ENCODE measurements at regions not wholly inside any gene's neighbourhood (a gene's known extent, or its start where the extent isn't known, plus 50 kb on each side); places are given as distances from the start of the nearest gene placed in this dataset.

DNA sequence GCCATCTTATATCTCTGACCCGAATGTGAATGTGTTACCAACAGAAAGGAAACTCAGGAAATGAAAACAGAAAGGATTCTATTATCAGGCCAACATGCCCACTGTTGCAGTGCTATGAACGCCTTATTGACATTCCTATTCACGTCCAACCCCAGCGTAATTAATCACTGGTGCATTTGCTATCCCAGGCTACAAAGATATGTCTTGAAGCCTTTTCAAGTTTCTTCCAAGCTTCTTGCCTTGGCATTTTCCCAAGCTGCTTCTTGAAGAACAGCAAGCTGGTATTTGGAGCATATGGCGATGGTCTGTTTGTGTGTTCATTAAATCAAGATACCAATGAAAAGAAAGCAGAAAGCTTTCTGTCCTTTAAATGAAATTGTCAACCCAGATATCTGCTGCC lies 579.2 kb upstream of the ZNF462 start:
- no peak for DNase-seq

DNA sequence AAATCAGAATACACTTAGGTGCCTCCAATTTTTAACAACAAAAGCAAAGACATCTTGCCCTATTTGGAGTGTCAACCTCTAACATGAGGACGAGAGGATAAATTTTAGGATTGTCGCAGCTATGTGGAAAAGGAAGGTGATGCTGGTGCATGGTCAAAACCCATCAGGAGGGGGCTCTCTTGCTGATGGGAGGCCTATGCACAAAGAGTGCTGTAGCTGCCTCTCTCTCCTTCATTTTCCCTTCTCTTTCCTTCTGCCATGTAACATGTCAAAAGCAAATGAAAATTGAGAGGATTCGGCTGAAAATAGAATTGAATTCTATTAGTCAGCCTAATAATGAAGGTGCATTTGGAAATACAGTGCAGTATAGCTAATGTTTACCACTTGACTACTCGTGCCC lies 578.7 kb upstream of the ZNF462 start:
- DNase-seq: no peak

DNA sequence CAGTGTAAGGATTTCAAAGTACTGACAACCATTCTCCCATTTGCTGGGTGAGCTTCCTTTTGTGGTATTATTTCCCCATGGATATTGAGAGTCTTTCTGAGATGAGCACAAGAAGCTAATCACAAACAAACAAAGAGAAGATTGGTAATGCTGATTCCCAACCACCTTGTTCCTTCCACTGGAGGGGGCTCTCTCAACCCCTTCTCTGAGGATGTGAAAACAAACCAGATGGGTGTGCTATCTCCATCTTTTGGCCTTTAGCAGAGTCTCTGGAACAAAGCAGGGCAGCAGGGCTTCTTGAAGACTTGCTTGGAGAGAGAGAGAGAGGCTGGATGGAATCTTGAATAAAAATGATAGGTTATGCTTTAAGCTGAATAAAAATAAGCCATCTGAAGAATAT lies 576.7 kb upstream of the ZNF462 start:
- DNase-seq: no peak

DNA sequence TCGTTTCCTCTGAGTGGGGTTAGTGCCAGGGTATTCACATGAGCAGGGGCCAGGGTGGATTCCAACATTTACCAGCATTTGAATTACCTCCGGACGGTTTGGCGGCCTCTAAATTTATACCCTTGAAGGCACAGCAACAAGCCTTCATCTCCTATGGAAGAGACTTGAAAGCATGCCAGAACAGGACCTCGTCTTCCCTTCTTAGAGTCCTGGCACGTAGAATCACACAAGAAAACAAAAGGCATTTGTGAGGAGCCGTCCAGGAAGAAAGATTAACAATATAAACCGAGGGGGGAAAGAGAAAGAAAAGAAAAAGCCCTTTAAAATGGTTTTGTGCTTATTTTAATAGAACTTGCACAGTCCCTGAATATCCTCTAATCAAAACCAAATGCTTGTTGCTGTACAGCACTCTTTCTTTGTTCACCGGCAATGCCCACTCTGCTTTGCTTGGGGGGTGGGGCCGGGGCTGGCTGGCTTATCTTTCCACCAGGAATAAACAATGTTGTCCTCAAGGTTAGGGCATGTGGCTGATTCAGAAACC lies 575.8 kb upstream of the ZNF462 start:
- no peak for DNase-seq

DNA sequence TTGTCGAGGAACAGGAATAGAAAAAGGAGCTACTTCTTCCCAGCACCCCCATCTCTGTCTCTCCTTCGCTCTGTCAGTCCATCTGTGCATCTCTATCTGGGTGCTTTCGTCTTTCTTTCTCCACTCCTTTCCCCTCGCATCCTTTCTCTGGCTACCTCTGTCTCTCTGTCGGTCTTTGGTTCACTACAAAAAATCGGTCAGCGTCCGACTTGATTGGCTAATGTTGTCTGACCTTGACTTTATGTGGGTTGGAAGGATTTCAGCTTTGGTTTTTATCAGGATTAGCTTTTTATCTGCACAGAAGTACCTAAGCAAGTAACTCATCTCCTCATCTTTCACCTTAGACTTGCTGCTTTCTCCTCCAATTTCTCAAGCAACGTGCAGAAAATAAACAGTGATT lies 575.2 kb upstream of the ZNF462 start:
- DNase-seq: no peak

DNA sequence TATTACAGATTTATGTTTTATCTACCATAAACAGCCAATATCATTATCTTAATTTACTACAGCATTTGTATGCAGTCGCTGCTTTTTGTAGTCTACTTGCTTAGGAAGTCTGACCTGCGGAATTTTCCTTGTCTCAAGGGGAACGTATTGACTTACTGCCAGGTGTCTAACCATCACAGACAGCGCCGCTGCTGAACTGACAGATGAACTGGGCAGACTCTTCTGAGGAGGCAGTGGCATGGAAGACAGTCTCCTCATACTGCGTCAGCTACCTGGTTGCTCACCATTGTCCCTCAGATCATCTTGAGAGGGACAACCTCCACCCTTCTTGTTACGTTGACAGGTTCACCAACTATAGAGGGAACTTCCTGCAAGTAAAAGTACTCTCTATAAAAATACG lies 574.3 kb upstream of the ZNF462 start:
- no peak for DNase-seq

DNA sequence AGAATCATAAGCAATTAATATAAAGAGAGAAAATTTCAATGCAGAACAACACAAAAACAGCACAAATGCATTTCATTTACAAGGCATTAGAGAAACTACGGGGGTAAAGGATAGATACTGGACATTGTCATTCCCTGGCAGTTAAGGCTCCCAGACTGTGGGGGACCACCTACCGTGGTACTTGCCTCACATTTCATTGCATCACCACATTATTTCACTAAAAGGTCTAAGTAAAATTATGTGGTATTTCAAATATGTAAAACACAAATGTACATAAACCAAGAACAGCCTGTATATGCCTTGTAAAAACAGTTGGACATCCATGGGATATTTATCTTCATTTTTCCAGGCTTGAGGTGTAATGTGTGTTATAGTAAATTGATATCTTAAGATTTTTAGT lies 571.2 kb upstream of the ZNF462 start:
- no peak for DNase-seq

DNA sequence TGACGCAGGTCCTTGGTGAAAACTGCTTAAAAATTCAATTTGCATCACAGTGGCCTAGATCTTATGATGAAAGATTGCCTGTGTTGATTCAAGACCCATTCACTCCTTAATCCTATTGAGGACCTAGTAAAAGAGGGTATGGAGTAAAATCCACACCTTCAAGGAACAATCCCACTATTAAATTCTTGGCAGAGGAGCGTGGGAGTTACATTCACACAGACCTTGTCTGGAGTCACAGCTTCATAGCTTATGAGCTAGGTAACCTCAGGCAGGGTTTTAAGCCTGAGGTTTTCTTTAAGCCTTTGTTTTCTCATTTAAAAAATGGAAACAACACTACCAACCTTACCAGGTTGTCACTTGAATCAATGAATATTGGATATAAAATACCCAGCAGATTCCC lies 566.5 kb upstream of the ZNF462 start:
- no peak for DNase-seq

DNA sequence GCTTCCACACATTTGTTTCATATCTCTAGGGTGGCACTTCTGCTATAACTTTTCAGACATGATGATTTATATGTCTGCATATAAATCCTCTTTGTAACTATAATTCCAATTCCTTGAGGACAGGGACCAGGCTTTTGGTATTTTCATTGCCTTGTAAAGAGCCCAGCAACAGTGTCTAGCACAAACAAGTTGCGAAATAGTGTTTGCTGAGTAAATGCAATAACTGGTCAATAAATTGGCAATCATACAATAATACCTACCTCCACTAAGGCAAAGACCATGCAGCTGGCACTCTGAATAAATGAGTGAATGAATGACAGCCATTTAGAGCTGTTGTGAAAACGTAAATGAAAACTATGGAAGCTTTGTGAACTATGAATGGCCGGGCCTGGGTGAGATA lies 564.0 kb upstream of the ZNF462 start:
- no peak for DNase-seq

DNA sequence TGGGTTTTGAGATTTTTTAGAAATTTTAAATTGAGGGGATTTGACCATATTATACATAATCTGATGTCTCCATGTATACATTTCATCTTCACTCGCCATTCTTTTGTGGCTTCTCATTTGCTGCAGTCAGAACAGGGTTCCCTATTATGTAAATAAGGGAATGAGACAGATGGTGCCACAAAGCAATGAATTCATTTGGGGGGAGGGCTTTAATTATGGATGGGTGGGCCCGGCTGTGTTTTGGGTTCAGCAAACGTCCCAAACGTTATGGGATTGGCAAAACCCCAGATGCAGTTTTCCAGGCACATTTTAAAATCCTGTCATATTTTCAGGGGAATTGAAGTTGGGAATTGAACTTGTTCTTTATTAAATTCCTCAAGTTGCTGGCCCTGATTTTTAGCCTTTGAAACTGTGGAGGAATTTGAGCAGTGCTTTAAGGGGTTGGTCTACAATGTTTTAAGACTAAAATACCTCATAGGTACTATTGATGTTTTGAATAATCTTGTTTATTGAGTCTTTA lies 558.5 kb upstream of the ZNF462 start:
- no peak for DNase-seq

DNA sequence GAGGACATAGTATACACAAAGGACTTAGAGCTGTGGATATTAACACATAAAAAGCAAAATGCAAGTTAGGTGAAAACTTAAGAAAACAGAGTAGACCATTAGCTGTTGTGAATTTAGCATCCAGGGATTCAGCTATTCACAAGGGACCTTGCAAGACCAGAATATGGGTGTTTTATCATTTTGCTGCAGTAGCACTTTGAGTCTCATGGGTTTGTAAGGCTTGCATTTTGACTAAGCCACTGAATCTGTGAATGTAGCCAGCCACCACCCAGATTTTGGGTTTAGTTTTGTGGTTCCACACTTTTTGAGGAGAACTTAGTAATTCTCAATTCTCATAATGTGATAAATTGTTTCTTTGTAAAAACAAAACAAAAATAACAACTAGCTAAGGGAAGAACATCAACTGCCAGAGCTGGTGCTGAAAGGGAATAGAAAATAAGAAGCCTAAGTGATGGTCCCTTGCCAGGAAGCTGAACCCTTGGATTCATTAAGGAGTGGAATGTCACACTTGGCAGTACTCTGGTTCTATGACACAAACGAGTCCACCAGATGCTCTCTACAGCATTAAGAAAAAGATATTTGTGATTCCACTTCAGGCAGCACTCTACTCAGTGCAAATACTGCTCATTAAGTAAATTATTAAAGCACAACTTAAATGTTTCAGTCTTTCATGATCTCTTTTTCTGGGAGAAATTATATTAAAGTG lies 557.4 kb upstream of the ZNF462 start:
- no peak for DNase-seq

DNA sequence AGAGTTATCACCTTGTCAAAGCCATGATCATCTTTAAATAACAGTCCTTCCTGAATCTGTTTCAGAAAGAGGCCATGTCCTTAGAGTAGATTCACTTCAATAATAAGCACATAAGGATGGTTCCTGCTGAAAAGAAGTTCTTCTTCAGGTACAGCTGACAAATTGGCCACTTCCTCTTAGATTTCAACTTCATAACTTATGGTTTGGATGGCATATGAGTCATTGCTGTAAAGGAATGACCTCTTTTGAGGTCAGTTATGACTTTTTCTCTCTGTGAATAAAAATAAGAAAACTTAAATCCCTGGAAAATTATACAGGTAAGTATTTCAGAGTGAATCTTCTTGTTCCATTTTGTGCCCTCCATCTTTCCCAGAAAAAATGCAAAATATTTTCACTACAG lies 555.3 kb upstream of the ZNF462 start:
- no peak for DNase-seq

DNA sequence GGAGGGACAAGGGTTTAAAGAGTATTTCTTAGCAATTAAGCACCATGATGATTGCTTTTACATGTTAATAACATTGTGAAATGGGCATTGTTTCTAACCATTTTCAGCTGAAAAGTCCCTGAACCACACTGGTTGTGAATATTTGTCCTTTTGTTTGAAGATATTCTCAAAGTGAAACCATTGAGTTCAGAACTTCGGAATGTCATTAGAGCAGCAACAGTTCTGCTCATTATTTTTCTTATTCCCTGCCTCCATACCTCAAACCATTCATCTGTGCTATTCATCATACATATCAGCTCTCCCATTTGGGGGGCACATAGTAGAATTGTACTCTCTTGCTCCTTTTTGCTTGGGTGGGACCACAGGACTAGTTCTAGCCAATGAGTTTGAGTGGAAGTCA lies 553.0 kb upstream of the ZNF462 start:
- no peak for DNase-seq

DNA sequence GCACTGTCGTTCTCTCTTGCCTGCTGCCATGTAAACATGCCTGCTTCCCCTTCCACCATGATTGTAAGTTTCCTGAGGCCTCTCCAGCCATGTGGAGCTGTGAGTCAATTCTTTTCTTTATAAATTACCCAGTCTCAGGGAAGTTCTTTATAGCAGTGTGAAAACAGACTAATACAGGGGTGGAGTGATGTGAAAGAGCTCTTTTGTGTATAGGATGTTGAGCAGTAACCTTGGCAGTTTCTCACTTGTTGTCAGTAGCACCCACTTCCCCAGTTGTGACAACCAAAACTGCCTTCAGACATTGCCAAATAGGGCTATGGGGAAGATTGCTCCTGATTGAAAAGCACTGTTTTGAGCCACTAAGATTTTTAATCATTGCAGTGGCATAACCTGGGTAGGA lies 552.2 kb upstream of the ZNF462 start:
- DNase-seq: no peak

DNA sequence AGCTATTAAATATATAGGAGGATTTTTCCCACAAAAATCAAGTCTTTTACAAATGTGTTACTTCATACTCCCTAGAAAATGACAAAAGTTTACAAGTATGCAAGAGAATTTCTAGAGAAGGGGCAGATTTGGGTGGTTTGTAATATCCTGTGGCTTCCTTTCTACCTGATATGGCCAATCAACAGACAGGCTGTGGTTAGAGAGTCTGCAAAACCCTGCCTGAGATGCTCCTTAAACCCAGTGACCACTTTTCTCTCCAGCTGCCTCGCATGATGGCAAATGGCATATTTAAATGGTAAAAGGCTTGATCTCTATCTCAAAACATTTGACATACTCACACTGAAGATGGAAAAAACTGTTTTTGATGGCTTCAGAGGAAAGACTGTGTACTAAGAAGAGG lies 550.1 kb upstream of the ZNF462 start:
- no peak for DNase-seq

DNA sequence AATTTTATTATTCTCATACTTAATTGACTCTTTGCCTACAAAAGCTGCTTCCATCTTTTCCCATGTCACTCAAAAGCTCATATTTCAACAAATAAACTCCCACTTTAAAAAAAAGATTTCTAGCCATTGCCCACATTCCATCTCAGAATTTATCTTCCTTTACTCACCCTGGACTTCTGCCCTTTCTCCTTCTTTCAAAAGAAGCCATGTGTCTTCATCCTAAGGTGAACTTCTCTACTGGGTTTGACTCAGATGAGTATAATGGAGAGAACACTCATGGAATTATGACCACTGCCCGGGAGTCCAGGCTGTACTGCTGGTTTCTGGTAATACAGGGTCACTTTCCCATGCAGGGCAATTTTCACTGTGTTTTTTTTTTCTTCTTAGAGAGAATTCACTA lies 548.5 kb upstream of the ZNF462 start:
- no peak for DNase-seq

DNA sequence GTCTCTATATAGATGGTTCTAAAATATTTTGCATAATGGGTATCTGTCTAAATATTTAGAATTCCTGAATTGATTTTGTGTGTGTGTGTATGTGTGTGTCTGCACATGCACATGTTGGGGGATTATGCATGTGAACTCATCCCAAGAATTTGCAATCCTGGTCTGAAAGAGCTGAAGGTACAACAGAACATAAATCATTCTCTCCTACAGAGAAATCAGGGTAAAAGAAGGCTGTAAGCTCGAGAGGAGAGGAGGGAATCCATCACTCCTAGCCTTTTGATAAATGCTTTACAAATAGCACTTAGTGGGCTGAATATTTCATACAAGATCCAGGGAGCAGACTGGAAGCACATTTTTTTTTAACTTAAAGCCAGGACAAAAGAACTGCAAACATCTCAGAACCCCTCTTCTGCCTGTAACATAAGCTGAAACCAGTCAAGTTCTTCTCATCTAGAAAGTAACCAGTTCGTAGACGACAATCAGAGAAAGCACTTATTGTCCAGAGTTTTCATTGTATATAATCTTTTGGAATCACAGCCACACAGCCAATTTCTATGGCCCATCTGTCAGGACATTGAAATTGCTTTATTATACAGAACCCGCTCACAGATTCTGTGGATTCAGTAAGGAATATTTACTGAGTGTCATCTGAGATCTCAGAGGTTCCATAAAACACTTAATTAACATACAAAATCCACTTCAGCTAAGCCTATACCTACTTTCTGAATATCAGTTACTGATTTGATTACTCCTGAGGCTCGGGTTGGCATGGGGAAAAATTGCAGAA lies 541.4 kb upstream of the ZNF462 start:
- no peak for DNase-seq

DNA sequence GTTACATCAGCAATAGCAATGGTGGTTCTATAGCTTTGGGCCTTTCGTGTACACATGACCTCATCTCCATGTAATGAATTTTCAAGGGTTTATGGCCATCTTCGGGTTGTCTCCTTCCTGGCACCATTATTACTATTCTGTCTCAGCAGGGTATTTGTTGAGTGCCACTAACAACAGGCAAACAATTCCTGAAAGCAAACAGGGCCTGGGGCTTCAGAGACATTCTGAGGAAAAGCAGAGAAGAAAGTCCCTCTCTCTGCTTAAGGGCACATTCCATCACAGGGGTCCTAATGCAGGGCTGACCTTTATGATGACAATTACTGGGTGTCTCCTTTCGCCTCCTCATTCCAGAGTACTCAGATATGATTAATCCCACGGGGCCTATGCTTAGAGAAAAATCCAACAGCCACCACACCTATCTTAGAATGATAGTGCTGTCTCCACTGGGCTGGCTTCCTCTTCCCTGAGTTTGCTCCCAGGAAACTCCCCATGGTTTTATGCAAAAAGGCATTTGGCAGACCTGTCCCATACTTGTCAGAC lies 540.2 kb upstream of the ZNF462 start:
- DNase-seq: no peak

DNA sequence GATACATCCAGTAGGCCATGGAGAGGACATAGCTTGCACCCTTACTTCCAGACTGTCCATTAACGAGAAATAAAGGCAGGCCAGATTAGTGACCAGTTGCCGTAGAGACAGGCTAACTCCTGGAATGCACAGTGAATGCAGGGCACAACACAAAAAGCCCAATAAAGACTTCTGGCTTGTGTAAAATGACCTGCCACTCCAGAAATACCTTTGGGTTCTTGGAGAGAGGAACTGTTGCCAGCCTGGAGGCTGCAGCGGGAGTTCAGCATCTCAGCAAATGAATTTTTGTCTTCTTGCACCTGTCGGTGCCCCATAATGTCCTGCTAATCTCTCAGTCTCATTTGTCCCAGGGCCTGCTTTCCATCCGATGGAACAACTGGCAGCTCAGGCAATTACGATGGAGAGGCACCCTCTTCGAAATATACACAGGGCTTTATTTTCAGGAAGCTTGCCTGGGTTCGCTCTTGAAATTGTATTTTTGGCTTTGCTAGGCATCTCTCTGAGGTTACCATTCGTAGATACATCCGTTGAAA lies 538.8 kb upstream of the ZNF462 start:
- DNase-seq: no peak

DNA sequence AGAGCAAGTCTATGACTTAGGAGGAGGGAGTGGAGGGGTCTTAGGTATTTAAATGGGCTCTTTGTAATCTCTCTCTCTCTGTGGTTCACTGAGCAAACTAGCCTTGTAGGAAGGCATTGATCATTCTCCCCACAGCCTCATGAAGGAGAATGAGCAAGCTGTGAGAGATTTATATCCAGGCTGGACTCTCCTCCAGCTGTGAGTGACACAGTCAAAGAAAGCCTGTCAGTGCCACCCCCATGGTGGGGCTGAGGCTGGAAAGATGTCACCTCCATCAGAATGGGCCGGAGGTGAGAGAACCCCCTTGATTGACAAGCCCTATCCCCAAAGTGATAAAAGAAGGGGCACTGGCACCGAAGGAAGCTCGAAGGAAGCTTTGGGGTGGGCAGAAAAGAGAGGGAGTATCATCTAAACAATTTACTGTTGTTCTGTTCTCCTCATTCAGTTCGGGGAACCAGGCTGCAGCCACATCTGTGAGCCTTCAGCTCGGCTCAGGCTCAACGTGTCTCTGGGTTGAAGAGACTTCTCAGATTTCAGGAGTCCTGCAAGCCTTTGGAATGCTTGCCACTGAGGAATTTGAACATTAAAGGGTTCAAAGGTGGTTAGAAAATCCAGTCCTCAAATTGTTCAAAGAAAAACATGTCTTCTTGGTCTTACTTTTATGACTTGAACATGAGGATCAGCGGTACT lies 538.2 kb upstream of the ZNF462 start:
- DNase-seq: no peak

DNA sequence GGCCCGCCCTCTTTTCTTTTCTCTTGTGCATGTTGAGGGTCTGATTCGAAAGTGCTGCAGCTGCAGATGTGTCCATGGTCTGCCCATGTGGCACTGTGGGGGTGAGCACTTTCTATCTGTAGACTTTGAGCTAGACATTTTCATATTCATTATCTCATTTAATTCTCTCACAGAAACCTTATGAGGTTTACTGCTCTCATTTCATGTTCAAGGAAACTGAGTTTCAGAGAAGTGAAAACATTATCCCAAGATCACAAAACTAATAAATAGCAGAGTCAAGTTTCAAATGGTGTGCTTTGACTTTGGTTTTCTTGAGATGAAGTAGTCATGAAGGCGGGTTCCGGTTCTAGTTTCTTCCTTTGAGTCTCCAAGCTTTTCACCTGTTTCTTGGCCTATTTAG lies 536.5 kb upstream of the ZNF462 start:
- DNase-seq: no peak

DNA sequence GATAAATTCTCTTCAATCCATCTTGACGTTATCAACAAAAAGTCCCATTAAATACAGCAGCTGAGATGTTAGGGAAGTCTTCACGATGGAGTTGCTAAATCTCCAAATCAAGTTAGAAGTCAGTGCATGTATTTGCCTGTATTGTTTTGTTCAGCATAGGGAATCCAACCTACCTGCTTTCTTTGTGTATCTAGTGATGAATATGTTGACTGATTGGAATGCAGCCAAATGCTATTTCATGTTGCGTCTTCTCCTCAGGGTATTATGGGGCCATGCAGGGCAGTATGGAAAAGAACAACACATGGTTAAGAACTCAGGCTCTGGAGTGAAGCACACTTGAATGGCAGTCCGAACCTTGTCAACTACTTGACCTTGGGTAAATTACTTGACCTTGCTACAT lies 529.5 kb upstream of the ZNF462 start:
- DNase-seq: no peak

DNA sequence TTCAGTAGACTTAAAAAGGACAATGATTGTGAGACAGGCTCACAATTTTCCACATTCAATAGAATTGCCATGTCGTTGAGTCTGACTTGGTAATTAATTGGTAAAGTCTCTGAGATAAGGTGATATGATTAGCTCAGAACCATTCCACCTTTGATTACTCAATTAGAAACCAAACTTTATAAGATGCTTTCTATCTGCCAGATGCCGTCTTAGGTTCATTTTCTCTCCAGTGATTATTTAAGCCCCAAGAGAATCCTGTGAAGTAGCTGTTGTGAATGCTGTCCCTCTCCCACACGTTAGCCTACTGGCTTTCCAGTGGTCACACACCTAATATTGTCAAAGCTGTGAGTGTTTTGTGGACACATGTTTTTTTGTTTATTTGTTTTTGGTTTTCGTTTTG lies 528.9 kb upstream of the ZNF462 start:
- no peak for DNase-seq

Measured in stimulated activated CD4-positive, alpha-beta T cell treated with anti-CD3 and anti-CD28 coated beads, Interleukin-15, amount 100 ng/mL, for 24 hours (primary cell).